BLaER1 (cell line): ENCODE measurements at regions not wholly inside any gene's neighbourhood (a gene's known extent, or its start where the extent isn't known, plus 50 kb on each side); places are given as distances from the start of the nearest gene placed in this dataset.
"Not testable (repeated sequence)": the region's sequence is repeated elsewhere in the genome, so short reads cannot be mapped to it uniquely, and the experiment has no call there.

Source experiments
- H3K27ac ChIP-seq: shearing (Covaris generic); formaldehyde crosslinking; 2 replicates; pipeline ENCODE4 v1.8.1; 2022
- H3K27me3 ChIP-seq: shearing (Covaris generic); formaldehyde crosslinking; 2 replicates; pipeline ENCODE4 v1.8.1; 2022
- H3K36me3 ChIP-seq: shearing (Covaris generic); formaldehyde crosslinking; 2 replicates; pipeline ENCODE4 v1.8.1; 2022
- H3K4me1 ChIP-seq: shearing (Covaris generic); formaldehyde crosslinking; 2 replicates; pipeline ENCODE4 v1.8.1; 2022
- H3K4me2 ChIP-seq: shearing (Covaris generic); formaldehyde crosslinking; 2 replicates; pipeline ENCODE4 v1.8.1; 2022
- H3K4me3 ChIP-seq: shearing (Covaris generic); formaldehyde crosslinking; 2 replicates; pipeline ENCODE4 v1.8.1; 2022
- H3K9ac ChIP-seq: shearing (Covaris generic); formaldehyde crosslinking; 2 replicates; pipeline ENCODE4 v1.8.1; 2022
- H3K9me3 ChIP-seq: shearing (Covaris generic); formaldehyde crosslinking; 2 replicates; pipeline ENCODE4 v1.8.1; 2022
- H4K20me1 ChIP-seq: shearing (Covaris generic); formaldehyde crosslinking; 2 replicates; pipeline ENCODE4 v1.8.1; 2022
- Cebpa-rat ChIP-seq: shearing (Covaris generic); IDR thresholded peaks from 2 replicates; pipeline ENCODE4 v1.8.1; 2022

- Histone ChIP-seq H3K9ac (no peak overlapping the region), H3K4me1 (no peaks in the 10 kb centered on the region), H3K27ac (no peak overlapping the region), H3K27me3 (no peaks in the 10 kb centered on the region), H3K4me2 (no peak overlapping the region), H3K36me3 (no peaks in the 10 kb centered on the region), H3K9me3 (no peaks in the 10 kb centered on the region), H3K4me3 (no peak overlapping the region), H4K20me1 (no peaks in the 10 kb centered on the region)
- TF ChIP-seq Cebpa-rat = no peak
Measured at GRCh38 chr10:63929831-63930467, 408.7 kb downstream of the REEP3 start.

GRCh38 chr10:63930584-63930983 is 409.4 kb downstream of the REEP3 start:
- no peaks in the 10 kb centered on the region for H3K36me3 ChIP-seq
- no peak overlapping the region for H3K4me2 ChIP-seq
- H4K20me1 ChIP-seq = no peaks in the 10 kb centered on the region
- TF ChIP-seq Cebpa-rat = no peak
- no peak overlapping the region for H3K4me3 ChIP-seq
- no peaks in the 10 kb centered on the region for H3K9me3 ChIP-seq
- H3K27me3 ChIP-seq = no peaks in the 10 kb centered on the region
- H3K27ac ChIP-seq = no peak overlapping the region
- no peaks in the 10 kb centered on the region for H3K4me1 ChIP-seq
- H3K9ac ChIP-seq = no peak overlapping the region

GRCh38 chr10:63935705-63936104 is 414.5 kb downstream of the REEP3 start:
- H4K20me1 ChIP-seq = no peaks in the 10 kb centered on the region
- no peak overlapping the region for H3K9ac ChIP-seq
- H3K4me1 ChIP-seq = no peaks in the 10 kb centered on the region
- H3K36me3 ChIP-seq = no peaks in the 10 kb centered on the region
- H3K4me3 ChIP-seq = no peak overlapping the region
- no peak for TF ChIP-seq Cebpa-rat
- no peaks in the 10 kb centered on the region for H3K27me3 ChIP-seq
- no peaks in the 10 kb centered on the region for H3K9me3 ChIP-seq
- no peak overlapping the region for H3K4me2 ChIP-seq
- no peak overlapping the region for H3K27ac ChIP-seq

GRCh38 chr10:63940277-63940922 is 419.2 kb downstream of the REEP3 start:
- no peak overlapping the region for H3K4me3 ChIP-seq
- H3K9ac ChIP-seq = no peak overlapping the region
- H3K27ac ChIP-seq = no peak overlapping the region
- H3K27me3 ChIP-seq = no peaks in the 10 kb centered on the region
- H3K4me2 ChIP-seq = no peak overlapping the region
- peaks cover 4% of the 10 kb centered on the region; the same call in 1 of the 2 replicates for H3K9me3 ChIP-seq
- no peaks in the 10 kb centered on the region for H3K4me1 ChIP-seq
- no peak for TF ChIP-seq Cebpa-rat
- no peaks in the 10 kb centered on the region for H4K20me1 ChIP-seq
- no peaks in the 10 kb centered on the region for H3K36me3 ChIP-seq

- H3K27me3 ChIP-seq = no peaks in the 10 kb centered on the region
- no peaks in the 10 kb centered on the region for H4K20me1 ChIP-seq
- no peak overlapping the region for H3K4me3 ChIP-seq
- H3K4me2 ChIP-seq = no peak overlapping the region
- peaks cover 9% of the 10 kb centered on the region for H3K9me3 ChIP-seq
- TF ChIP-seq Cebpa-rat = no peak
- no peak overlapping the region for H3K9ac ChIP-seq
- no peaks in the 10 kb centered on the region for H3K4me1 ChIP-seq
- no peak overlapping the region for H3K27ac ChIP-seq
- no peaks in the 10 kb centered on the region for H3K36me3 ChIP-seq
Measured at GRCh38 chr10:63964406-63964805, 443.2 kb downstream of the REEP3 start.

- H3K27ac ChIP-seq = no peak overlapping the region
- no peaks in the 10 kb centered on the region for H3K4me1 ChIP-seq
- TF ChIP-seq Cebpa-rat = no peak
- no peaks in the 10 kb centered on the region for H4K20me1 ChIP-seq
- no peak overlapping the region for H3K4me2 ChIP-seq
- no peak overlapping the region for H3K9ac ChIP-seq
- H3K36me3 ChIP-seq = no peaks in the 10 kb centered on the region
- H3K4me3 ChIP-seq = no peak overlapping the region
- H3K9me3 ChIP-seq = peaks cover 10% of the 10 kb centered on the region
- no peaks in the 10 kb centered on the region for H3K27me3 ChIP-seq
Measured at GRCh38 chr10:63965846-63966245, 444.6 kb downstream of the REEP3 start.

- Histone ChIP-seq H4K20me1 (no peaks in the 10 kb centered on the region), H3K36me3 (no peaks in the 10 kb centered on the region), H3K27me3 (no peaks in the 10 kb centered on the region), H3K9ac (no peak overlapping the region), H3K4me2 (no peak overlapping the region), H3K4me1 (no peaks in the 10 kb centered on the region), H3K4me3 (no peak overlapping the region), H3K27ac (no peak overlapping the region), H3K9me3 (peaks cover 19% of the 10 kb centered on the region)
- no peak for TF ChIP-seq Cebpa-rat
Measured at GRCh38 chr10:63972949-63973827, 452.0 kb downstream of the REEP3 start.

- Histone ChIP-seq H3K4me2 (no peak overlapping the region), H3K36me3 (no peaks in the 10 kb centered on the region), H3K4me1 (peaks cover 15% of the 10 kb centered on the region), H3K4me3 (no peak overlapping the region), H3K27me3 (no peaks in the 10 kb centered on the region), H3K27ac (no peak overlapping the region), H3K9me3 (peaks cover 9% of the 10 kb centered on the region), H4K20me1 (no peaks in the 10 kb centered on the region), H3K9ac (no peak overlapping the region)
- no peak for TF ChIP-seq Cebpa-rat
Measured at GRCh38 chr10:63976538-63976937, 455.3 kb downstream of the REEP3 start.

GRCh38 chr10:63977329-63977923 is 456.2 kb downstream of the REEP3 start:
- peaks cover 9% of the 10 kb centered on the region for H3K9me3 ChIP-seq
- H4K20me1 ChIP-seq = no peaks in the 10 kb centered on the region
- H3K27me3 ChIP-seq = no peaks in the 10 kb centered on the region
- H3K4me1 ChIP-seq = peaks cover 15% of the 10 kb centered on the region
- no peaks in the 10 kb centered on the region for H3K36me3 ChIP-seq
- no peak overlapping the region for H3K4me3 ChIP-seq
- no peak overlapping the region for H3K4me2 ChIP-seq
- no peak for TF ChIP-seq Cebpa-rat
- no peak overlapping the region for H3K9ac ChIP-seq
- H3K27ac ChIP-seq = no peak overlapping the region

- not testable (repeated sequence) for H3K36me3 ChIP-seq, H3K27ac ChIP-seq, H3K4me3 ChIP-seq, H3K27me3 ChIP-seq, H3K9ac ChIP-seq, H4K20me1 ChIP-seq
- peaks cover 23% of the 10 kb centered on the region for H3K9me3 ChIP-seq
- H3K4me1 ChIP-seq = peaks cover 15% of the 10 kb centered on the region
- H3K4me2 ChIP-seq = peak overlapping the region; percentile 48
Measured at GRCh38 chr10:63980870-63981269, 459.7 kb downstream of the REEP3 start.

- Histone ChIP-seq H3K4me1 (peaks cover 15% of the 10 kb centered on the region), H3K9me3 (peaks cover 37% of the 10 kb centered on the region)
- H3K27ac ChIP-seq, H3K4me3 ChIP-seq, H3K4me2 ChIP-seq, H3K27me3 ChIP-seq, H3K36me3 ChIP-seq, H4K20me1 ChIP-seq, H3K9ac ChIP-seq: not testable (repeated sequence)
Measured at GRCh38 chr10:63984061-63984460, 462.9 kb downstream of the REEP3 start.
